C4-2B (cell line): ENCODE measurements at regions not wholly inside any gene's neighbourhood (a gene's known extent, or its start where the extent isn't known, plus 50 kb on each side); places are given as distances from the start of the nearest gene placed in this dataset.

Experiments
- H3K27ac ChIP-seq: fragments of 450-650 bp; 2 replicates; pipeline ENCODE4 v1.5.1; 2017
- ZFX ChIP-seq: fragments of 450-650 bp; IDR thresholded peaks from 2 replicates; pipeline ENCODE4 v1.6.1; 2017
- TF ChIP-seq, protein P1 (sequence below): fragments of 450-650 bp; conservative IDR thresholded peaks from 2 replicates; pipeline ENCODE4 v1.5.1; 2017; ENCODE audit warnings: mild to moderate bottlenecking

DNA sequence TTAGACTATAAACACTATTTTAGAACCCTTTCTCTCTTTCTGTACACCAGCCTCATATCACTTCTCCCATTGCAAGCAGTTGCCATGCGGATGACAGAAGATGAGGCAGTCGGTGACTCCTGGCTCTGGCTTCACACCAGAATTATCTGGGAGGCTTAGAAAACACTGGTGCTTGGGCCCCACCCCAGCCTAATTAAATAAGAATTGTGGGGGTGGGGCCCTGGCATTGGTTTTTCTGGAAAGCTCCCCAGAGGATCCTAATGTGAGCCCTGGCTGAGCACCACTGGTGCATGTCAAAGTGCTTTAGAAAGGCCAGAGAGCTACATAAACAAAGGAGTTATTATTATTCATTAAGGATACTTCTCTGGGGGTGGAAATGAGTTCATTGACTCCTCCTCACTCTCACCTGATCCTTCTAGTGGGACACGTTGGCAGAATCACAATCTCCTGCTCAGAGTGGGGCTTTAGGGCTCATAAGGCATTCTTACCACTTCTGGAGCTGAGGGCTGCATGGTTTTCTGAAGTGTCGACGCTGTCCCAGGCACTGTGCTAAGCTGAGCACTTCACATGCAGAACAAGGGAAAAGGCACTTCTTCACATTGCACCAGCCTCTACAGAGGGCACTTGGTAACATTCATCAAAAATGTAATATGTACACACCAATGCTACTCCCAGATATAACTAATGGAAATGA lies 188.5 kb upstream of the TLE3 start:
- TF ChIP-seq ZFX: no peak
- TF ChIP-seq, protein P1, sequence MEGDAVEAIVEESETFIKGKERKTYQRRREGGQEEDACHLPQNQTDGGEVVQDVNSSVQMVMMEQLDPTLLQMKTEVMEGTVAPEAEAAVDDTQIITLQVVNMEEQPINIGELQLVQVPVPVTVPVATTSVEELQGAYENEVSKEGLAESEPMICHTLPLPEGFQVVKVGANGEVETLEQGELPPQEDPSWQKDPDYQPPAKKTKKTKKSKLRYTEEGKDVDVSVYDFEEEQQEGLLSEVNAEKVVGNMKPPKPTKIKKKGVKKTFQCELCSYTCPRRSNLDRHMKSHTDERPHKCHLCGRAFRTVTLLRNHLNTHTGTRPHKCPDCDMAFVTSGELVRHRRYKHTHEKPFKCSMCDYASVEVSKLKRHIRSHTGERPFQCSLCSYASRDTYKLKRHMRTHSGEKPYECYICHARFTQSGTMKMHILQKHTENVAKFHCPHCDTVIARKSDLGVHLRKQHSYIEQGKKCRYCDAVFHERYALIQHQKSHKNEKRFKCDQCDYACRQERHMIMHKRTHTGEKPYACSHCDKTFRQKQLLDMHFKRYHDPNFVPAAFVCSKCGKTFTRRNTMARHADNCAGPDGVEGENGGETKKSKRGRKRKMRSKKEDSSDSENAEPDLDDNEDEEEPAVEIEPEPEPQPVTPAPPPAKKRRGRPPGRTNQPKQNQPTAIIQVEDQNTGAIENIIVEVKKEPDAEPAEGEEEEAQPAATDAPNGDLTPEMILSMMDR: no peak
- H3K27ac ChIP-seq: no peak overlapping the region

GRCh38 chr15:70284438-70285214 lies 186.9 kb upstream of the TLE3 start:
- H3K27ac ChIP-seq: peak overlapping the region; percentile 20
- TF ChIP-seq, protein P1: no peak
- no peak for TF ChIP-seq ZFX

DNA sequence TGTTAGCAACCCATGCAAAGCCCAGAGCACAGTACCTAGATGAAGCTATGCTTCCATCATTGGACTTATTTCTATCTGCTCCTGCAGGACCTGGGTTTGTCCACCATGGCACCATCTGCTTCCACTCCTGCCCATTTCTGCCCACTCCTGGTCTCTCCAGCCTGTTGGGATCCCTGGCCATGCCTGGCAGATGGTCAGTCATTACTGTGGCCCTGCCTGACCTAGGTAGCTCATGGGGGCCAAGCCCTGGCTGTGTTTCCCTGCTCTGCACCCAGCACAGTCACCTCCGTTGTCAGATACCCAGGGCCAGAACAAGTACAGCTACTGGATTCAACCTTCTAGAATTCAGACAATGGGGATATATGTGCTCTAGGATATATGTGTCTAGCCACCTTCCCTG lies 185.8 kb upstream of the TLE3 start:
- no peak overlapping the region for H3K27ac ChIP-seq
- TF ChIP-seq, protein P1: no peak
- TF ChIP-seq ZFX: no peak

GRCh38 chr15:70281811-70282307 lies 184.1 kb upstream of the TLE3 start:
- H3K27ac ChIP-seq: no peak overlapping the region
- TF ChIP-seq ZFX: no peak
- TF ChIP-seq, protein P1: no peak

DNA sequence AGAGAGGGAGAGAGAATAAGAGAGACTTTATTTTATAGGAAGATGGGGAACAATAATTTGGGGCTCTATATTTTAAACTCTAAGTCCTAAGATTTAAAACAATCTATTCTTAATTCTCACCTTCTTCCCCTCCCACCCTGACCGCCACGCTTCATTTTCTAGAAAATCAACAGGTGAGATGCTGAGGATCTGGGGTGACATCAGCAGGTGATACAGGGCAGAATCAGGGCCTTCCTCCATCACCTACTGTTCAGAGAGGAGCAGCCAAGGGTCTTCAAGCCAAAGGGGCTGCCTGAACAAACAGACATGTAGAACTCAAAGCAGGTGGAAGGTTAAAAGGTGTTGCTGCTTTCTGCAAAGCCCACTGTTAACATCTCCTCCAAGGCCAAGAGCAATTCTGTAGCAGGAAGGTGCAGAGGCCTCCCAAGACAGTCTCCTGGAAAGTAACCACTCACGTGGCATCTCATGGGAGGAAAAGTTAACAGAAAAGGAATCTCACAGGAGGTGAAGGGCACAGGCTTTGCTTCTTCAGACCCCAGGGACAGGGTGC lies 183.6 kb upstream of the TLE3 start:
- no peak for TF ChIP-seq ZFX
- TF ChIP-seq, protein P1: no peak
- H3K27ac ChIP-seq: no peak overlapping the region

DNA sequence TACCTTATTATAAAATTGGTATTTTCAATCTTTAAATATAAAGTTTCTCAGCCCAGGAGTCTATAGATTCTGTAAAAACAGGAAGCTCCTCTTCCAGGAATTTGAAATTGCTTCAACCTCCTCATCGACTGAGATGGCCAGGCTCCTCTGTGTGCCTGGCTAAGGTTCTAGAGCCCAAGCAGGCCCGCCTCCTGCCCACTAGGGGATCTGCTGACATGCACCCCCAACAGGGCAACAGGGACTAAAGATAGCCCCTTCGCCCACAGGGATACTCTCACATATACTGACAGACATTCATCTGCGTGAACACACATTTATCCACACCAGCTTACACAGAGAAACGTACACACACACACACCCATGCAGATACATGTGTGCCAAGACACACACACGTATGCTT lies 183.1 kb upstream of the TLE3 start:
- TF ChIP-seq, protein P1: no peak
- no peak for TF ChIP-seq ZFX
- H3K27ac ChIP-seq: no peak overlapping the region

GRCh38 chr15:70279096-70279495 lies 181.4 kb upstream of the TLE3 start:
- TF ChIP-seq, protein P1: no peak
- no peak for TF ChIP-seq ZFX
- H3K27ac ChIP-seq: no peak overlapping the region
